GM12873 (cell line): ENCODE measurements at regions not wholly inside any gene's neighbourhood (a gene's known extent, or its start where the extent isn't known, plus 50 kb on each side); places are given as distances from the start of the nearest gene placed in this dataset.

ENCODE experiments used
- CTCF ChIP-seq: IDR thresholded peaks from 2 replicates; pipeline ENCODE4 v1.5.1; 2012; ENCODE audit warnings: low read depth, mild to moderate bottlenecking, moderate library complexity, low read length, control low read depth; ENCODE audit not compliant: insufficient read depth; ENCODE audit errors: missing control alignments

- TF ChIP-seq CTCF: no peak
These were observed 826.7 kb upstream of the ACVR2A start for GRCh38 chr2:147017951-147018645.

GRCh38 chr2:147016181-147016580 is 828.6 kb upstream of the ACVR2A start:
- no peak for TF ChIP-seq CTCF

DNA sequence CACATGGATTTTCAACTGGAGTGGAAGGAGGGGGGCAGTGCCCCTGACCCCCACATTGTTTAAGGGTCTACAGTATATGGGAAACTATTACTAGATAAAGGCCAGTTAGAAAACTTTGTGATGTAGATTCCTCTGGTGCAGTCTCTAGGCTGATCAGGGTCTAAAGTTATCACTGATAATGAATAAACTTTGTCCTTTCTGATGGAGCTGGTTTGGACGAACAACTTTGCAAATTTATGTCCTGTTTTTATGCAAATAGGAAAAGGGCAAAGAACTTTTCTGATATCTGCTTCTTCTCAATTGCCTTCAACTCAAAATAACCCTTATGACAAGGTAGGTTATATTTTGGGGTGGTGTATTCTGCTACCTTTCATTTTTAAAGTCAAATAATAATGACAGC is 829.2 kb upstream of the ACVR2A start:
- TF ChIP-seq CTCF: no peak

- no peak for TF ChIP-seq CTCF
These were observed 831.0 kb upstream of the ACVR2A start for GRCh38 chr2:147013696-147014392.

- TF ChIP-seq CTCF: no peak
These were observed 836.3 kb upstream of the ACVR2A start for GRCh38 chr2:147008481-147008880.

GRCh38 chr2:147006736-147007141 is 838.1 kb upstream of the ACVR2A start:
- no peak for TF ChIP-seq CTCF

- TF ChIP-seq CTCF: no peak
These were observed 841.7 kb upstream of the ACVR2A start for GRCh38 chr2:147003081-147003480.
